ENCODE measurements at regions not wholly inside any gene's neighbourhood (a gene's known extent, or its start where the extent isn't known, plus 50 kb on each side); places are given as distances from the start of the nearest gene placed in this dataset.
"Not testable (repeated sequence)": the region's sequence is repeated elsewhere in the genome, so short reads cannot be mapped to it uniquely, and the experiment has no call there.

DNA sequence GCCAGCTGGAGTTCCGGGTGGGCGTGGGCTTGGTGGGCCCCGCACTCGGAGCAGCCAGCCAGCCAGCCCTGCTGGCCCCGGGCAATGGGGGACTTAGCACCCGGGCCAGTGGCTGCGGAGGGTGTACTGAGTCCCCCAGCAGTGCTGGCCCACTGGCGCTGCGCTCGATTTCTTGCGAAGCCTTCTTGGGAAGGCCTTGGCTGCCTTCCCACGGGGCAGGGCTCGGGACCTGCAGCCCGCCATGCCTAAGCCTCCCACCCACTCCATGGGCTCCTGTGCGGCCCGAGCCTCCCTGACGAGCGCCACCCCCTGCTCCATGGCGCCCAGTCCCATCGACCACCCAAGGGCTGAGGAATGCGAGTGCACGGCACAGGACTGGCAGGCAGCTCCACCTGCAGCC lies 321.6 kb downstream of the SH2D4B start:
- DNase-seq (ENCODE audit: low read depth) = not testable (repeated sequence)

DNA sequence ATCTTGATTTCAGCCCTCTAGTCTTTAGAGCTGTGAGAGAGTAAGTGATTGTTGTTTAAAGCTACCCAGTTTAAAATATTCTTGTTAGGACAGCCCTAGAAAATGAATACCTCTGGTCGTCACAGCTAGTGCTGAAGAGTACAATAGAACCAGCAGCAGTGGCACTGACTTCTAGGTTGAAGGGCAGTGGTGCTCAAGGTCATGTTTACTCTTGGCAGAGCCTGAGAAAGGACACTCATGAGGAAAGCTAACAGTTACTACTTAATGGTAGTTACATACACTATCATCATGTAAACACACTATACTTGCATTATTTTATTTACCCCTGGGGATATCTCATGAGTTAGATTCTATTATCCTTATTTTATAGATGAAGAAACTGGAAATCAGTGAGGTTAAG lies 323.0 kb downstream of the SH2D4B start:
- no peak for DNase-seq (ENCODE audit: low read depth)

DNA sequence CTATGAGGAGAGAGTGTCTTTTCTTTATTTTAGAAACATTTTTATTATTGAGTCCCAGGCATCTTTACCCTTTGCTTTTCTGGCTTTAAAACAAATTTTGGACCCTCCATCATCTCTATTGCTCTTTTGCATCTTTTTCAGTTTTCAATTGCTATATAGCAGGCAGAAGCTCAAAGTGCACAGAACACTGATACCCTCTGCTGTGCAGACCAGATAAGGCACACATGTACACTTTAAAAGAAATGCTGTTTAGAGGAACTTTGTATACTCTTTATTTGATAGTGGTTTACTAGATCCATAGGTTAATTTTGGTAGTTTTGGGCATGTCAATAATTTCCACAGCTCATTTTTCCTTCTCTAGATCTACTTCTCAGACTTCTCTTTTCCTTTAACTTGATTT lies 324.2 kb downstream of the SH2D4B start:
- DNase-seq (ENCODE audit: low read depth) = no peak

DNA sequence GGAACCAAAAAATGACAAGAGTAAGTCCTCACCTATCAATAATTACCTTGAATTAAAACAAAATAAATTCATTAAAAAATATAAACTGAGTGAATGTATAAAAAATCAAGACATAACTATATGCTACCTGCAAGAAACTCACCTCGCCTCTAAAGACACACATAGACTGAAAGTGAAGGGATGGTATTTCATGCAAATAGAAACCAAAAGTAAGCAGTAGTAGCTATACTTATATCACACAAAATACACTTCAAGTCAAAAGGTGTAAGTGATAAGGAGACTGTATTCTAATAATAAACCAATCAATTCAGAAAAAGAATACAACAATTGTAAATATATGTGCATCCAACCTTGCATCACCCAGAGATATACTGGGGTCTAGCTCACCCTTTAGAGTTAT lies 332.6 kb downstream of the SH2D4B start:
- no peak for DNase-seq (ENCODE audit: low read depth)

DNA sequence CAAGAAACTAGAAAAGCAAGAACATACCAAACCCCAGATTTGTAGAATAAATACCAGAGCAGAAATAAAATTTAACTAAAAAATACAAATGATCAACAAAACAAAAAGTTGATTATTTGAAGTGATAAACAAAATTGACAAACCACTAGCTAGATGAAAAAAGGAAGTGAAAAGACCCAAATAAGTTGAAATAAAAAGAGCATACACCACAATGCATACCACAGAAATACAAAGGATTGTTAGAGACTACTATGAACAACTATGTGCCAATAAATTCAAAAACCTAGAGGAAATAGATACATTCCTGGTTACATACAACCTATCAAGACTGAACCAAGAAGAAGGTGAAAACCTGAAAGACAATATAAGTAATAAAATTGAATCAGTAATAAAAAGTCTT lies 333.4 kb downstream of the SH2D4B start:
- DNase-seq (ENCODE audit: low read depth) = no peak

DNA sequence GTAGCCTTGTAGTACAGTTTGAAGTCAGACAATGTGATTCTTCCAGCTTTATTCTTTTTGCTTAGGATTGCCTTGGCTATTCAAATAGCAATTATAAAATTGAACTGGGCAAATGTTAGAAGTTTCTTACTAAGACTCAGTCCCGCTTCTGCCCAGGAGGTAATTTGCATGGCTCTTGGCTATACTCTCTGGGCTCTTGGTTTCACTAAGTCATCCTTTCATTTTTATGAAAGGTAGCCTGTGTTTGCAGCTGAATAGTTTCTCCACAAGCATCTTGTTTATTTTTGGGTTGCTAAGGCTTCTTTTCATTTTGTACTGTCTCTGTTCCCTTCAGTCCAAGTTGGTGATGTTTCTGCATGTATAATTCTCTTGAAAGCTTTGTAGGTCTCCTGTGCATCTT lies 340.6 kb downstream of the SH2D4B start:
- no peak for DNase-seq (ENCODE audit: low read depth)

DNA sequence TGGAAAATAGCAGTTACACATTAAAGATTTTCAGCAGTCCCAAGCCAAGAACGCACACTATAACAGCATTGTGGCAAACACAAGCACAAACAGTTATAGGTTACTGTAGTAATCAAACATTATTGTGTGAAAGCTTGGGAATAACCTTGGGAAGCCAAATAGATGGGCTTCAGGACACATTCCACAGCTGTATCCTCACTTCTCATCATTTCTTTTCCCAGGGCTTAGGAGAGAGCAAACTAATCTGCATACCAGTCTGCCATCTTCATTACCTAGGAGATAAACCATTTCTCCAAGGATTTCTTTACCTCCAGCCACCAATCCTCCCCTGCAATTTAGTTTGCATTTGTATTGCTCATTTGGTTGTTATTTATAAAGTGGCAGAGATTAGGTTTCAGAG lies 352.4 kb downstream of the SH2D4B start:
- no peak for DNase-seq (ENCODE audit: low read depth)

DNA sequence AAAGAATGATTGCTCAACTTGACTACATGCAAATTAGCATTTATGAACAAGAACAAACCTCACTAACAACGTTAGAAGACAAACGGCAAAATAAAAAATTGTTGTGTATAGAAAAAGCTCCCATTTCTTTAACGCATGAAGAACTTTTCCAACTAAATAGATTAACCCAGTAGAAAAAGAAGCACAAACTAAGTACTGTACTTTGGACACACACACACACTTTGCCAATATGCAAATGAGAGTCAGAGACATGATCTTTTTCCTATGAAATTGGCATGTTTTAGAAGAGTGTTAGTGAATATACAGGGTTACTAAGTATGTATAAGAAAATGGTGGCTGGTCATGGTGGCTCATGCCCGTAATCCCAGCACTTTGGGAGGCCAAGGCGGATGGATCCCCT lies 355.6 kb downstream of the SH2D4B start:
- no peak for DNase-seq (ENCODE audit: low read depth)

DNA sequence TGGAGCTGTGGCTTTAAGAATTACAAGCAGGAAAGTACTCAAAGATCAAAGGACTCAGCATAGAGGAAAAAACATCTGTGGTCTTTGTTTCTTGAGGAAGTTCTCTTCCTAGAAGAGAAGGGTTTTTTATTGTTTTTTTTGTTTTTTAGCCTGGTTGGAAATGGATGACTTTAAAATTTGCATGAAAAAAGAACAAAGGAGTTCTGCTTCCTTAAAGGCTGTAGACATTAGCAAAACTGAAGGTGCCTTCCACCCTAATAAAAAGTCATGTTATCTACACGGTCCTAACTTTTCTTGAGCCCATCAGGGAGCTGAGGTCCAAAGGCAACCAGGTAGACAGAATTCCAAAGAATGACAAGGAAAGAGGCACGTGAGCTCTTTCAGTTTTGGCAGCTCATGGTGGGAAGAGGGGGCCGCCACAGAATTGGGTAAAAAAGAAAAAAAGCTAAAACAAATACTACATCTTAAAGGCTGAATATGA lies 356.6 kb downstream of the SH2D4B start:
- no peak for DNase-seq (ENCODE audit: low read depth)

DNA sequence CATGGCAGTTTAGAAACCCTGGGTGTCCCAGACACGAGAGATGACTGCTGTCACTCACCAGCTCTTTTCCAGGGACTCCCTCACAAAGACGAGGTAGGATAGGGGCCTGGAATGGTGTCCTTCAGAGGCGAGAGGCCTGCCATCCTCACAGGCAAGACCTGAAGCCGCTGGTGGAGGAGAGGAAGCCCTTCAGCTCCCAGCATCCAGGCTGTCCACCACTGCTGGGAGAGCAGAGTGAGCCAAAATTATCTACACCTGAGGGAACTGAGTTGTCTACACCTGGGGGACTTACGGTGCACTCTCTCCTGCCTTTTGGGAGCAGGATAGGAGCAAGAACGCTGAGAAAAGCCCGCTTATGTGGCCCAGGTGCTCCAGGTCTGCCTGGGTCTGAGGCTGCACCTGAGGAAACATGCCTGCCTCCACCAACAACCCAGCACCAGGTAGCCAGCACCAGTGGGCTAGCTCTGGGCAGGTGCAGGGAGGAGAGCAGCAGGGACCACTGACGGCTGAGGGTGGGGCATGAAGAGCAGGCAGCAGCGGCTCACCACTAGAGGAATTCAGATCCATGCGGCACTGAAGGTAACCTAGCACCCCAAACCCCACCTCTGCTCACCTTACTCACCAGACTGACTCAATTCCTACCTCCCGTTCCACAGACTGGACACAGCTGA lies 357.2 kb downstream of the SH2D4B start:
- DNase-seq (ENCODE audit: low read depth) = no peak

DNA sequence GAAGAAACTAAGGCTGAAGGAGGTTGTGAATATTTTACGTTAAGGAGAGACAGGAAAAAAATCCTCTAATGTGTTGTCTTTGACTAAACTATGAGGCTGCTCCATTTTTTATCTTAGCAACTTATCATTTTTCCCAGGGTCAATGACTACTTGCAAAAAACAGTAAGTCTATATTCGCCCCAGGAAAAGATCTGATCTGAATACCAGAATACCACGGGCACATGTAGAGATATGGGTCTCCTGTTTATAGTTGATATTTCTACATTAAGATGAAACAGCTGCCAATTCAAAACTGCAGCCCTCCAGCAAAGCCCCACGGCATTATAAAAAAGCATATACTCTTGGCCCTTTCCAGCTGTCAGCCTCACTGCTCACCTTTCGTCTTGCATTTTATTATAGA lies 358.4 kb downstream of the SH2D4B start:
- DNase-seq (ENCODE audit: low read depth) = no peak

DNA sequence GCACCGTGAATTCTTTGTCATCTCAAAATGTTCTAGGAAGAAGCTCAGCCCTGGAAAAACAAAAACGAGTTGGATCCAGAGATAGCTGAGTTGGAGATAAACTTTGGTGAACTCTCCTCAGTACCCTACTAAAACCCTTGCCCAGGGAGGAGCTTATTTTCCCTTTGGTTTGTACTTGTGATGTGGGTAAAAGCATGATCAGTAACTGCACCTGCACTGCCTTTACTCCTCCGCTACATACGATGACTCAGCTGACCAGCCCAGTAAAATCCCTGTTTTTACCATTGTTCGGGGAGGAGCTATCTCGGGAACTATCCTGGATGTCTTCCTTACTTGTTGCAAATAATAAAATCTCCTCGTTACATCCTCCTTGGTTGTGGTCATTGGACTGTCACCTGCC lies 359.3 kb downstream of the SH2D4B start:
- DNase-seq (ENCODE audit: low read depth) = no peak

DNA sequence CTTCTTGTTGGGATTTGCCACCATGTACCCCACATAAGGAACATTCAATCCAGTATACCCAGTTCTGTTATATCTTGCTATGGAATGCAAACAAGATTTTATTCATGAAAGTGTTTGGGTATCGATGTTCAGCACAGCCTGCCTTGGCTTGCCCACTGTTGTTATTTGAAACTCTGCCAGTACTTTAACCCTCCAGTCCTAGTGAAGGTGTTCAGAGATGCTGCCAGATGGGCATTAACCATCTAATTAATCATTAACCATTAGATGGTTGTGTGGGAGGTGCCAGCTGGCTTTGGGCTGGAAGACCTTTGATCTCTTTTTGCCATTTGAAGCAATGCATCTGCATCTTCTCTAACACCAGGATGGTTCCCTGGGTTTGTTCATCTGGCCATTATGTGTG lies 363.0 kb downstream of the SH2D4B start:
- DNase-seq (ENCODE audit: low read depth) = no peak

DNA sequence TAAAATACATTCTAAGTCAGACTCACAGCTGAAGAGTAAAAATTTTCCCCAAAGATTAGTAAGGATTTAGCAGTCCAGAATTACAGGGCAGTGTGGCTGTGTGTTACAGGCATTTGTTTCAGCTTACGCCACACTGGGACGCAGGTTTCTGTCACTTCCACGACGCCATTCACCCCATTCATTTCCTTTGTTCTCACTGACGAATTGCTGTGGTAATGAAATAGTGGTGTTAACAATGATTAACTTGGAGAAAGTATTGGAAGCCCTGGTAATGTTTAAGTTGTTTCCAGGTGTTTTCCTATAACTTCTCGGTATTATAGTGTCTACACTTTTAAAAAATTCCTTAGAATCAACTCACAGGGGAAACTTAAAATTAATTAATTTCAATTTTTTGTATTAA lies 370.9 kb downstream of the SH2D4B start:
- no peak for DNase-seq (ENCODE audit: low read depth)

DNA sequence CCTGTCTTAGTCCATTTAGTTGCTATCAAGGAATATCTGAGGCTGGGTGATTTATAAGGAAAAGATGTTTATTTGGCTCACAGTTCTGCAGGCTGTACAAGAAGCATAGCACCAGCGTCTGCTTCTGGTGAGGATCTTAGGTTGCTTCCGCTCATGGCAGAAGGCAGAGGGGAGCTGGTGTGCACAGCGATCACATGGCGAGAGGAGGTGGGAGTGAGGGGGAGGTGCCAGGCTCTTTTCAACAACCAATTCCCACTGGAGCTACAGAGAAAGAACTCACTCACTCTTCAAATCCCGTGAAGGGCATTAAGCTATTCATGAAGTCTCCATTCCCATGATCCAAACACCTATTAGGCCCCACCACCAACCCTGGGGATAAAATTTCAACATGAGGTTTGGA lies 371.6 kb downstream of the SH2D4B start:
- DNase-seq (ENCODE audit: low read depth) = no peak

DNA sequence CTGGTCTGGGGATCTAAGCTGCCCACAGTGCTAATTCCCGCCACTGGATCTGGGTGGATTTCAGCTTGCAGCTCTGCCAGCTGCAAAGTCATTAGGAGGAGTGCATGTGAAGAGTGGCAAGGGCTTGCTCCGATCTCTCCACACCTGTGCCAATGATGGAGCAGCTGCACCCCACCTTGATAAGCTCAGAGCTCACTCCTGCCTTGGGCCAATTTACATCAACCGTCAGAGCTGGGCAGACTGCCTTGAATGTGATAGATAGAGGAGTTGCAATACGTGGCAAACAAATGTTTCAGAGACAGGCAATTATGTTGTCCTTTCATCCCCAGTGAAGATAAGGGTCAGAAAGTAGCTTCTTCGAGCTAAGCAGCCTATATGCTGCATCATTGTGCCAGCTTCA lies 379.9 kb downstream of the SH2D4B start:
- DNase-seq (ENCODE audit: low read depth) = no peak

DNA sequence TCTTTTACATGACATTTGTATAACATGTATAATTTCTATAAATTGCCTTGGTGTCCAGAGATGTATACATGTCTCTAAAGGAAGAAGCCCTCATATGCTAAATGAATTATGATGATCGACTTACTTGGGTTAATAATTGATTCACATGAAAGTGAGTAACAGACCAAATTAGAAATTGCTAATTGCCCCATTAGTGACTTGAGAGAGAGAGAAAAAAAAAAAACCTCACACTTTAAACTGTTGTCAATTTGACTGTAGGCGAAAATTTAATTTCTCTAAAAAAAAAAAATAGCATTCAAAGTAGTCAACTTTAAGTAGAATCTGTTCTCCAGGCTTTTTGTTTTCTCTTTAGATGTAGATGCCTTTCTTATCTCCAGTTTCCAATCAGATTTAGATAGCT lies 383.3 kb downstream of the SH2D4B start:
- no peak for DNase-seq (ENCODE audit: low read depth)

DNA sequence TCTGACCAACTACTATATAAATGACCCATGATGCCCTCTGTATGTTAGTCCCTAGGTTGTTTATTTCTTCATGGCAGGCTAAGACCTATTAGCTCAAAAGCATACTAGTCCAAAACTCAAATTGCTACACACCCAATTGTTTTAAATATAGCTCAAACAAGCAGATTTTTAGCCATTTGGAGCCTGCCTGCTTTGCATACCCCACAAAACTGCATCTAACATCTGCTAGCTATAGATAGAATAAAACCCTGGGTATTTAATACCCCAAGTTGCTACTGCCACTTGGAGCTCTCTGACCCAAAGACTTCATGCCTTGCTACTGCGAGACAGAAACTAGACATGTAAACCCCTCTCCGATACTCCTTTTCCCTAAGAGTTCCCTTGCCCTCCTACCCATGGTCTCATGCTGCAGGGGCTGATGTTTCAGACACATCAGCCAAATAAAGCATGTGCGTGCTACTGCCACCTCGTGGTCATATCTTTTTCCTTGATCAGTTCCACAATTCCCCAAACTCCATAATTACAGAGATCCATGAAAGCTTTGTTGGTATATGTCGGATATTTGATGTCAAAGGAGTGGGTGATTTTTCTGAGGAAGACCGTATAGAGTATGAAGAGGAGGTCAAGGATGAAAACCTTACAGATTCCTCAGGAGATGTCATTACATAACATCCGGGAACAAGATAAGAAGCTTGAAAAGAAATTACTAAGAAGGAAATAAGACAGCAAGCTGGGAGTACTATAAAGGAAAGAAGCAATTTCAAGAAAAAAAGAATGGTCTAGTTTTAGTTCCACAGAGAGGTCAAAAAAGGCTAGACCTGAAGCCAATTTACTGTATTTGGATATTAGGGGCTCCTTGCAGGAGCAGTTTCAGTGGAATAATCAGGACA lies 386.6 kb downstream of the SH2D4B start:
- DNase-seq (ENCODE audit: low read depth) = peak; percentile 39

DNA sequence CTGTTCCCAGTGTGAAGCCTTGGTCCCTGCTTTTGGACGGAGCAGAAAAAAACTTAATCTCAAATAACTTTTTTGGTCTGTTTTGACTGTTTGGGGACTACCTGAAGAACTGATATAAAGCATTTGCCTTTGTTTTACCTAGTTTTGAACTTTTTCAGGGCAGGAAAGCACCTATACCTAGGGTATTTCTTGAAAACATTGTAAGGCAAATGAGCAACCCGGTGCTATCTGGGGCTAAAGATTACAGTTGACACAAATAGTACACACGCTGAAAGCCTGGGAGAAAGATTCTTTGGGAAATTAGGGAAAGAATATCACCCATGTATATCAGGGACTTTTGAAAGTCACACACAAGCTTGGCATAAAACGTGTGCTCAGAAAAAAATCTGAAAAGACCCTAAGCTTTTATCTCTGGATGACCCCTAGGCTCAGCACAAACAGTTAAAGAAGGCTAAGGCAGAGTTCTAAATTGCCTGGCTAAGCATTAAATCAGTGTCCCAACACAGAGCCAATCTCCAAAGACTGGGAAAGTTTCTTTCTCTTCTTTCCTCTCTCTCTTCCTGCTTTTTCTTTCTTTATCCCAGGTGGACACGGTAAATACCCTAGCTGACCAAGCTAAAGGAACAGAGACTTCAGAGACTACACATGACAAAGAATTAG lies 389.8 kb downstream of the SH2D4B start:
- DNase-seq (ENCODE audit: low read depth) = no peak

DNA sequence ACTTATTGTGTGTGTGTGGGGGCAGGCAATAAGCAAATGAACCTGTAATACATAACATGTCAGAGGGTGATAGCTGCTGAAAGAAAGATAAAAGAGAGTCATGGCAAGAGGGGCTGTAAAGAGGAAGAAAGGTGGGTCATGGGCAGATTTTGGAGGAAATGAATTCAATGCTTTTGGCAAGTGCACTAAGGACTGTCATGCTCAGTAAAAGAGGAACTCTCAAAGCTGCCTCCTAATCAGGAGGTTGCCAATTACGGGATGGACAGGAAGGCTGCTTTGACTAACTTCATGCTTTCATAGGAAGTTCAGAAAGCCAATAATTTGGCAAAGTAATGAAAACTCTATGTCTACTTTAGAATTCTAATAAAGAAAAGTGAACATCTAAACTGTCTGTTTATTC lies 401.2 kb downstream of the SH2D4B start:
- no peak for DNase-seq (ENCODE audit: low read depth)

DNA sequence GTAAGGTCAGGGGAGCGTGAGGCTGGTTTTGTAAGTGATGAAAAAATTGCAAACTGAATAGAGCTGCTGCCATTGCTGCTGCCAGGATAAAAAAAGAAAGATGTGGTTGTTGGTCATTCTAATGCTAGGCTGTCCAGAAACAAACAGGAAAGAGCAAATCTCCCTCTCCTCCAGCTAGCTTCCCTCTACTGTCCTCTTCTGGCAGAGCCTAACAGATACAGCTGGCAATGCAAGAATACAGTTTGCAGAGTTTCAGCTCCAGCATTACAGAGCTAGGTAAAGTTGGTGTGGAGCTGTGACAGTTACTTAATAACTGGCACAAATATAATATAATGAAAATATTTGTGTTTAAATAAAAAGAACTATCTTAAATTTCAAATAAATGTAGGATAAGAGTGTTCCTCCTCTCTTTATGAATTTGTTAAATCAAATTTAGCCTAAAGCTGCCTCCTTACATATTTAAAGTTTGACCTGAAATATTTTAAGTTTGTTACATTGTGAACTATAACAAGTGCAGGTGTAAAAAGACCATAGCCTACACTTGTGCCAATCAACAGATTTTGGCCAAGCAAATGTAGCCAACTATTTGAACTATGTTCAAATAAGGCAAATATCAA lies 407.7 kb downstream of the SH2D4B start:
- DNase-seq (ENCODE audit: low read depth) = peak; percentile 10

DNA sequence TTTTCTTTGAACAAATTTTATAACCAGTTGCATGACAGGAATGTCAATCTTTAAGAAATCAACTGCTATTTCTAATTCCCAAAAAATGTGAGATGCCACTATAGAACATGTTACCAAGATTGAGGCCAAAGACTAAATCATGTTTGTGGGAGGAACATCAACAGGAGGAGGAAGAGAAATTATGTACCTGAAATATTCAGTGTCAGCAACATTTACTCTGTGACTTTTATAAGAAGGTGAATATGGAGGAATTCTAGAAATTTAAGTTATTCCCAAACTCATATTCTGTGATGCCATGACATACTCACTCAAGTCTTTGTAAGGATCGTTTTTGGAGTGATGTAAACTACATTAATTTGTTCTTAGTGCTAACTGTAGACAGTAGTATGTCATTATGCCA lies 408.4 kb downstream of the SH2D4B start:
- DNase-seq (ENCODE audit: low read depth) = no peak
